CD4-positive, alpha-beta T cell (primary cell): ENCODE measurements at regions not wholly inside any gene's neighbourhood (a gene's known extent, or its start where the extent isn't known, plus 50 kb on each side); places are given as distances from the start of the nearest gene placed in this dataset.

ENCODE experiments used
- ATAC-seq: fragments of 200-7000 bp; cut with Tn5 transposase; one replicate; pipeline ENCODE4 v1.10.0; 2022; ENCODE audit warnings: mild to moderate bottlenecking; ENCODE audit not compliant: poor library complexity
- CTCF ChIA-PET: fragments of 350-600 bp; sonication (Branson Sonifier 250); formaldehyde crosslinking; loops from one replicate; lab custom pipeline; 2021; ENCODE audit warnings: antibody characterized with exemption, inconsistent platforms; lab: Charles Lee
- POLR2A ChIA-PET: fragments of 350-600 bp; sonication (Branson Sonifier 250); formaldehyde crosslinking; loops from one replicate; lab custom pipeline; 2021; ENCODE audit warnings: antibody characterized with exemption, inconsistent platforms; lab: Charles Lee
- DNase-seq, 14 experiments: peaks; one replicate each; pipeline ENCODE4 v3.0.0-alpha.2; 2013 to 2020; ENCODE audit warnings: mixed read lengths in 2 of 14
- H3K27ac ChIP-seq, 2 donors: one replicate each; pipeline versions ENCODE4 v1.5.1 to v1.7.0; 2013; ENCODE audit warnings: low read length in 2 of 2, low read depth in 1 of 2, mild to moderate bottlenecking in 1 of 2
- H3K27me3 ChIP-seq, 2 experiments: 1 replicate in 1 of 2; 2 replicates in 1 of 2; pipeline versions ENCODE4 v1.6.1 to v1.7.0; 2013; ENCODE audit warnings: low read length in 2 of 2, control low read depth in 1 of 2, mild to moderate bottlenecking in 1 of 2, moderate library complexity in 1 of 2; ENCODE audit not compliant: insufficient read depth in 2 of 2, control insufficient read depth in 1 of 2
- H3K36me3 ChIP-seq: one replicate; pipeline ENCODE4 v1.6.1; 2013; ENCODE audit warnings: low read length, control low read depth; ENCODE audit not compliant: insufficient read depth
- H3K4me1 ChIP-seq: one replicate; pipeline ENCODE4 v1.6.1; 2013; ENCODE audit warnings: low read length, control low read depth; ENCODE audit not compliant: insufficient read depth
- H3K4me3 ChIP-seq: one replicate; pipeline ENCODE4 v1.5.1; 2013; ENCODE audit warnings: mild to moderate bottlenecking, low read length, moderate library complexity
- H3K9me3 ChIP-seq, 2 experiments: 1 replicate in 1 of 2; 2 replicates in 1 of 2; pipeline versions ENCODE4 v1.6.1 to v1.7.0; 2013; ENCODE audit warnings: low read length in 2 of 2, mild to moderate bottlenecking in 2 of 2, control low read depth in 1 of 2, moderate library complexity in 1 of 2; ENCODE audit not compliant: control insufficient read depth in 1 of 2, insufficient read depth in 1 of 2
- H3K27ac Mint-ChIP-seq: one replicate; pipeline ENCODE4 v1.8.0; 2020; ENCODE audit warnings: mixed read lengths
- H3K27me3 Mint-ChIP-seq: one replicate; pipeline ENCODE4 v1.8.0; 2021; ENCODE audit warnings: mixed read lengths
- H3K36me3 Mint-ChIP-seq: one replicate; pipeline ENCODE4 v1.8.0; 2021; ENCODE audit warnings: low read depth, mixed read lengths
- H3K4me1 Mint-ChIP-seq: one replicate; pipeline ENCODE4 v1.8.0; 2021; ENCODE audit warnings: low read depth, mixed read lengths
- H3K4me3 Mint-ChIP-seq: one replicate; pipeline ENCODE4 v1.8.0; 2020; ENCODE audit warnings: mild to moderate bottlenecking, mixed read lengths
- H3K9me3 Mint-ChIP-seq: one replicate; pipeline ENCODE4 v1.8.0; 2020; ENCODE audit warnings: mixed read lengths
- intact Hi-C, 2 experiments: fragments of 100-400 bp; cut with DNase I in 1 of 2; cut with micrococcal nuclease in 1 of 2; formaldehyde crosslinking; loops; one replicate each; pipeline versions ENCODE4 v1.15.1 to v1.9.0; 2023 to 2025; cut with DNase I, micrococcal nuclease
- TF ChIP-seq, protein P1 (sequence below): fragments of 200-600 bp; IDR thresholded peaks from one replicate; pipeline ENCODE4 v1.8.0; 2022; ENCODE audit warnings: antibody characterized with exemption, mild to moderate bottlenecking

DNA sequence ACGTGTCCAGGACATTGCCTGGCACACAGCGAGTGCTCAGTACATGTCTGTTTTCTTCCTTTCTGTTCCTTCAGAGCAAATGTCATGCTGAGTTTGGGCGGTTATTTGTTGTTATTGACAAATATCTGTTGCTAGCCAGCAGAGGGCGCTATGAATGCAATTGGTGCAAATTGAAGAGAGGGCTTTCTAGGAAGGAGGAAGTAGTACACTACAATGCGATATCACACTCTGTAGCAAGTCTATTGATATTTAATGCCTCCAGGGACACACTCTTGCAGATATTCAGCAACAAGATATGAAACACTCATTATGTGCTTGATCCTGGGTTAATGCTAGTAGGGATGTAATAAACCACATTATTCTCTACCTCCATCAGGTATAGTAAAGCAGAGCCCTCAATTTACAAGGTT is 267.3 kb upstream of the SRRM4 start:
- POLR2A ChIA-PET: no interaction called here
- Mint-ChIP-seq H3K4me3 (no peak overlapping the region), H3K4me1 (no peaks in the 10 kb centered on the region), H3K27me3 (no peaks in the 10 kb centered on the region), H3K27ac (no peak overlapping the region), H3K36me3 (no peaks in the 10 kb centered on the region), H3K9me3 (no peaks in the 10 kb centered on the region)
- no peak overlapping the region for H3K27ac ChIP-seq
- CTCF ChIA-PET: no interaction called here
- H3K36me3 ChIP-seq: no peaks in the 10 kb centered on the region
- TF ChIP-seq, protein P1, sequence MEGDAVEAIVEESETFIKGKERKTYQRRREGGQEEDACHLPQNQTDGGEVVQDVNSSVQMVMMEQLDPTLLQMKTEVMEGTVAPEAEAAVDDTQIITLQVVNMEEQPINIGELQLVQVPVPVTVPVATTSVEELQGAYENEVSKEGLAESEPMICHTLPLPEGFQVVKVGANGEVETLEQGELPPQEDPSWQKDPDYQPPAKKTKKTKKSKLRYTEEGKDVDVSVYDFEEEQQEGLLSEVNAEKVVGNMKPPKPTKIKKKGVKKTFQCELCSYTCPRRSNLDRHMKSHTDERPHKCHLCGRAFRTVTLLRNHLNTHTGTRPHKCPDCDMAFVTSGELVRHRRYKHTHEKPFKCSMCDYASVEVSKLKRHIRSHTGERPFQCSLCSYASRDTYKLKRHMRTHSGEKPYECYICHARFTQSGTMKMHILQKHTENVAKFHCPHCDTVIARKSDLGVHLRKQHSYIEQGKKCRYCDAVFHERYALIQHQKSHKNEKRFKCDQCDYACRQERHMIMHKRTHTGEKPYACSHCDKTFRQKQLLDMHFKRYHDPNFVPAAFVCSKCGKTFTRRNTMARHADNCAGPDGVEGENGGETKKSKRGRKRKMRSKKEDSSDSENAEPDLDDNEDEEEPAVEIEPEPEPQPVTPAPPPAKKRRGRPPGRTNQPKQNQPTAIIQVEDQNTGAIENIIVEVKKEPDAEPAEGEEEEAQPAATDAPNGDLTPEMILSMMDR: no peak
- intact Hi-C loops: no loop called here
- no peaks in the 10 kb centered on the region for H3K4me1 ChIP-seq
- ATAC-seq (no peak), DNase-seq (peak in 1 of 14 experiments; percentile 3)
- no peak overlapping the region for H3K4me3 ChIP-seq
- no peaks in the 10 kb centered on the region for H3K27me3 ChIP-seq
- H3K9me3 ChIP-seq: no peaks in the 10 kb centered on the region

DNA sequence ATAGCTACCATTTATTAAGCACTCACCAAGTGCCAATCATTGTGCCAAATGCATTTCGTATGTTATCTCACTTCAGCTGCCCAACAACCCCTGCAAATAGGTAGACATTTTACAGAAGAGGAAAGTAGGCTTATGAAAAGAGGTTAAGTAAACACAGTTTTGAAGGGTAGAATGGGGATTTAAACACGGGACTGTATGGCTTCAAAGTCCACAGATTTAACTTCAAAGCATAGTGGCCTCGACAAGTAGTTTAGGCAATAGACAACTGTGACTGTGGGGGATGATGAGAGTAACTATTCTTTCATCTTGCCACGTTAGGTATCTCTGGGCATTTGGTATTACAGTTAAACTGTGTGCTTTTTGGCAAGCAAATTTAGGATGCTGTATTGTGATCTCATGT is 266.8 kb upstream of the SRRM4 start:
- no peaks in the 10 kb centered on the region for H3K9me3 Mint-ChIP-seq
- Histone ChIP-seq H3K4me1 (no peaks in the 10 kb centered on the region), H3K9me3 (no peaks in the 10 kb centered on the region), H3K27ac (no peak overlapping the region), H3K4me3 (no peak overlapping the region), H3K27me3 (no peaks in the 10 kb centered on the region), H3K36me3 (no peaks in the 10 kb centered on the region)
- intact Hi-C loops: no loop called here
- ATAC-seq (no peak), DNase-seq (no peak)
- POLR2A ChIA-PET: no interaction called here
- H3K4me1 Mint-ChIP-seq: no peaks in the 10 kb centered on the region
- H3K27ac Mint-ChIP-seq: no peak overlapping the region
- TF ChIP-seq, protein P1: no peak
- CTCF ChIA-PET: no interaction called here
- H3K4me3 Mint-ChIP-seq: no peak overlapping the region
- no peaks in the 10 kb centered on the region for H3K36me3 Mint-ChIP-seq
- H3K27me3 Mint-ChIP-seq: no peaks in the 10 kb centered on the region

DNA sequence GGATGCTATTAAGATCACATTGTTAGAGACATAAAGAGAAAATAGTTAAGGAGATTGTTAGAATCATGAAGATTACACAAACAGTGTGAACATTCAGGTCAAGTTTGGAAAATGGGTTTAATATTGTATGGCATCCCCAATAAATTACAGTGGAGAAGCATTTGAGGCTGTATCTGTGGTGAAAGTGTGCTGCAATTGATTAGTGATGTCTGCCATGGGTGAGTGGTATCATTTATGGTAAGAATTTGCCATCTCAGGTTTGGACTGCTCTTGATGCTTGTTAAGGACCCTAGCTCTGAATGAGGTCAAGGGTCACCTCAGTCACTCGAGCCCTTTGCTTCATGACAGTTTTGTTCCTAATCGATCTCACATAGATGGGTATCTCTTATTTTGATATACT is 265.7 kb upstream of the SRRM4 start:
- ATAC-seq (no peak), DNase-seq (no peak)
- no peaks in the 10 kb centered on the region for H3K4me1 Mint-ChIP-seq
- H3K9me3 ChIP-seq: no peaks in the 10 kb centered on the region
- H3K27me3 ChIP-seq: no peaks in the 10 kb centered on the region
- intact Hi-C loops: no loop called here
- no peaks in the 10 kb centered on the region for H3K4me1 ChIP-seq
- no peaks in the 10 kb centered on the region for H3K27me3 Mint-ChIP-seq
- no peak overlapping the region for H3K27ac Mint-ChIP-seq
- no peaks in the 10 kb centered on the region for H3K36me3 ChIP-seq
- no peak overlapping the region for H3K27ac ChIP-seq
- ChIA-PET POLR2A (no interaction called here), CTCF (no interaction called here)
- no peaks in the 10 kb centered on the region for H3K9me3 Mint-ChIP-seq
- H3K4me3 ChIP-seq: no peak overlapping the region
- TF ChIP-seq, protein P1: no peak
- H3K4me3 Mint-ChIP-seq: no peak overlapping the region
- no peaks in the 10 kb centered on the region for H3K36me3 Mint-ChIP-seq
